ENCODE measurements at regions not wholly inside any gene's neighbourhood (a gene's known extent, or its start where the extent isn't known, plus 50 kb on each side); places are given as distances from the start of the nearest gene placed in this dataset.

DNA sequence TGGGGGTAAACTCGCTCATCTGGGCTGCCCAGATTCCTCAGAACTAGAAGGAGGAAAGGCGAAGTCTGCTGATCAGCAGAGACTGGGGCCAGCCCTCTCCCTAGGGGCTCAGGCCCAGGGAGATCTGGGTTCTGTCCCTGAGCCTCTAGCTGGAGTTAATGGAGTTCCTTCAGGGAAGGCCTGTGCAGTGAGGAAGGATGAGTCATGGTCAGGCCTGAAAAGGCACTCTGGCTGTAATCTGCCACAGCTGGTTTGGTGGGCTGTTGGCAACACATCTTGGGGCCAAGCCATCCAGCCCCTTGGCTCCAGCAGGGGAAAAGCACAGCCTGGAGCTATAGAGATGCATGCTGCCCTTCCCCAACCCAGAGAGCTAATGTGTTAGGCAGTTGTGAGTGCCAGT is 459.6 kb downstream of the PRELID2 start:
- no peak for DNase-seq (ENCODE audit: low read depth, low spot score)
- TF ChIP-seq, protein P1, sequence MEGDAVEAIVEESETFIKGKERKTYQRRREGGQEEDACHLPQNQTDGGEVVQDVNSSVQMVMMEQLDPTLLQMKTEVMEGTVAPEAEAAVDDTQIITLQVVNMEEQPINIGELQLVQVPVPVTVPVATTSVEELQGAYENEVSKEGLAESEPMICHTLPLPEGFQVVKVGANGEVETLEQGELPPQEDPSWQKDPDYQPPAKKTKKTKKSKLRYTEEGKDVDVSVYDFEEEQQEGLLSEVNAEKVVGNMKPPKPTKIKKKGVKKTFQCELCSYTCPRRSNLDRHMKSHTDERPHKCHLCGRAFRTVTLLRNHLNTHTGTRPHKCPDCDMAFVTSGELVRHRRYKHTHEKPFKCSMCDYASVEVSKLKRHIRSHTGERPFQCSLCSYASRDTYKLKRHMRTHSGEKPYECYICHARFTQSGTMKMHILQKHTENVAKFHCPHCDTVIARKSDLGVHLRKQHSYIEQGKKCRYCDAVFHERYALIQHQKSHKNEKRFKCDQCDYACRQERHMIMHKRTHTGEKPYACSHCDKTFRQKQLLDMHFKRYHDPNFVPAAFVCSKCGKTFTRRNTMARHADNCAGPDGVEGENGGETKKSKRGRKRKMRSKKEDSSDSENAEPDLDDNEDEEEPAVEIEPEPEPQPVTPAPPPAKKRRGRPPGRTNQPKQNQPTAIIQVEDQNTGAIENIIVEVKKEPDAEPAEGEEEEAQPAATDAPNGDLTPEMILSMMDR (IDR thresholded peaks at IDR 0.05; ENCODE audit: low read depth, low read length) = no peak
- ChIA-PET POLR2A (no interaction called here), CTCF (no interaction called here)
- Histone ChIP-seq H3K27ac (ENCODE audit: low read depth, low read length) (no peak overlapping the region), H3K9me3 (ENCODE audit: control insufficient read depth, insufficient read depth, low read length) (peaks cover 10% of the 10 kb centered on the region), H3K27me3 (ENCODE audit: control insufficient read depth, insufficient read depth, low read length) (no peaks in the 10 kb centered on the region), H3K4me3 (ENCODE audit: low read depth, low read length) (no peak overlapping the region)

DNA sequence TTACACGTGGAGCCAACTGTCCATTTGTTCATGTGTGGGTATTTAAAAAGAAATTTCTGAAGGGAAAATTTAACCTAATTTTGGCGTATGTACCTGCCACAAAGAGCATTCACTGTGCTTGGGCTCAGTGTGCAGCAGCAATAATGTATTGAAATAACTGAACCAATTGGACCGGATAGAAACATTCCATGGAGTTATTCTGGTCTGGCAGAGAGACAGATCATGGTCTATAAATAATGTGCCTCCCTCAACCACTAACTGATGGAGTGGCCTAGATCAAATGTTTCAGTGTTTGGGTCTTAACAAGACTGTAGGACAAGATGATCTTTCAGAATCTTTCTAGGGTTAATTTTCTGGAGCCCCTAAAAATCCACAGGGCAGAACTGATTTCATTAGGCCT is 469.7 kb downstream of the PRELID2 start:
- POLR2A ChIA-PET = no interaction called here
- Histone ChIP-seq H3K4me3 (ENCODE audit: low read depth, low read length) (no peak overlapping the region), H3K9me3 (ENCODE audit: control insufficient read depth, insufficient read depth, low read length) (no peaks in the 10 kb centered on the region), H3K27ac (ENCODE audit: low read depth, low read length) (no peak overlapping the region), H3K27me3 (ENCODE audit: control insufficient read depth, insufficient read depth, low read length) (no peaks in the 10 kb centered on the region)
- DNase-seq (ENCODE audit: low read depth, low spot score) = no peak
- CTCF ChIA-PET = interaction anchor here (3.5 kb wide), 1 partner anchor 19 kb away, joined by 17 read pairs; no protein-coding TSS in a partner anchor
- TF ChIP-seq, protein P1 (IDR thresholded peaks at IDR 0.05; ENCODE audit: low read depth, low read length) = no peak

DNA sequence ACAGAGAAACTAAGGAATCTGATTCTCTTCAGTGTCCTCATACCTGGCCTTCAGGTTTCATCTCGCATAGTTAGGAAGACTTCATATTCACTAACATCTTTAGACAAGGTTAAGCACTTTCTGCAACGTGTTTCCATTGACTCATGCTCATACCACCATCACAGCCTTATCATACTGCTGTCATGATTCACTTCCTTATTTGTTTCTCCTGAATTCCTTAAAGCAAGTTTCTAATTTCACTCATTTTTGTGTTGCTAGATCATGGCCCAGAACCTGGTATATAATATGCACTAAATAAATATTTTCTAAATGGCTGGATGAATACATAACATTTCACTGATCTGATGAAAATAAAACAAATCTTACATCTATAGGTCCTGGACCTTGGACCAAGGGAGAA is 472.9 kb downstream of the PRELID2 start:
- H3K4me3 ChIP-seq (ENCODE audit: low read depth, low read length) = no peak overlapping the region
- ChIA-PET POLR2A (no interaction called here), CTCF (interaction anchor here (1.5 kb wide), 2 partner anchors 15 to 464 kb away, joined by 4 to 6 read pairs; no protein-coding TSS in a partner anchor)
- TF ChIP-seq, protein P1 (IDR thresholded peaks at IDR 0.05; ENCODE audit: low read depth, low read length) = no peak
- no peaks in the 10 kb centered on the region for H3K27me3 ChIP-seq (ENCODE audit: control insufficient read depth, insufficient read depth, low read length)
- DNase-seq (ENCODE audit: low read depth, low spot score) = peak; percentile 65
- H3K9me3 ChIP-seq (ENCODE audit: control insufficient read depth, insufficient read depth, low read length) = peaks cover 5% of the 10 kb centered on the region
- H3K27ac ChIP-seq (ENCODE audit: low read depth, low read length) = peak overlapping the region; percentile 34

DNA sequence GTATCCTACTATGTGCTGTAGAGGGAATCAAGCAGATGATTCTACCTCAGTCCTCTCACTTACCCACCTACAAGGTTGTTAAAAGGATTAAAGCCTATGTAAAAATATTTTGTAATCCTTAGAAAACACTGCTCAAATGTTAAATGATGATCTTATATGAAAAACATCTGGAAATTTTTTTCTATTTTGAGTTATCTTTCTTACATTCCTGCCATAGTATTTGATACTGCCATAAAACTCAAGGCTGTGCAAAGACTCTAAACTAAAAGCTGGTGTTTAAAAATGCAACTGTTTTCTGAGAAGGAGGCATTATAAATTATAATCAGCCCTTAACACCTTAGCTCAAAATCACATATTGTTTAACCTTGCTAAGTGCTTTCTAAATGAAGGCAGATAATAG is 474.2 kb downstream of the PRELID2 start:
- Histone ChIP-seq H3K9me3 (ENCODE audit: control insufficient read depth, insufficient read depth, low read length) (peaks cover 5% of the 10 kb centered on the region), H3K4me3 (ENCODE audit: low read depth, low read length) (no peak overlapping the region), H3K27me3 (ENCODE audit: control insufficient read depth, insufficient read depth, low read length) (no peaks in the 10 kb centered on the region), H3K27ac (ENCODE audit: low read depth, low read length) (peak overlapping the region; percentile 34)
- TF ChIP-seq, protein P1 (IDR thresholded peaks at IDR 0.05; ENCODE audit: low read depth, low read length) = no peak
- no peak for DNase-seq (ENCODE audit: low read depth, low spot score)
- CTCF ChIA-PET = interaction anchor here (1.5 kb wide), 2 partner anchors 14 to 465 kb away, joined by 4 to 6 read pairs; no protein-coding TSS in a partner anchor
- POLR2A ChIA-PET = interaction anchor here (0.7 kb wide), 1 partner anchor 762 kb away, joined by 4 read pairs; no protein-coding TSS in a partner anchor

DNA sequence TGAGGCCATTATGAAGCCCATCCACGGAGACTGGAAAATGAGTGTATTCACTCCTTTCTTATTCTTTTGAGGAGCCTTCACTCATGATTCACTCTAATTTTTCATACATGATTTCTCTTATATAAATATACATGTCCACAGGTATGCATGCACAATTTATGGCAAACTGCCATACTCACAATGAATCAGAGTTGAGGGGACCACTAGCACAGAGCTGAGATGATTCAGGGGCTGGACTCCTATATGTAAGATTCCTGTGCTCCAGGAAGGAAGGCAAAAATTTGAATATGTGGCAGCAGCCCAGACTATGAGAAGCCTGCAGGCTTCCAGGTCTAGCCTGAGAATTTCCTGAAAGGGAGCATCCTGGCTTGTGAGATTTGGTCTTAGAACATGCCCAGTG is 484.6 kb downstream of the PRELID2 start:
- ChIA-PET POLR2A (no interaction called here), CTCF (no interaction called here)
- peak; percentile 18 for DNase-seq (ENCODE audit: low read depth, low spot score)
- H3K4me3 ChIP-seq (ENCODE audit: low read depth, low read length) = no peak overlapping the region
- TF ChIP-seq, protein P1 (IDR thresholded peaks at IDR 0.05; ENCODE audit: low read depth, low read length) = no peak
- no peaks in the 10 kb centered on the region for H3K27me3 ChIP-seq (ENCODE audit: control insufficient read depth, insufficient read depth, low read length)
- H3K27ac ChIP-seq (ENCODE audit: low read depth, low read length) = no peak overlapping the region
- no peaks in the 10 kb centered on the region for H3K9me3 ChIP-seq (ENCODE audit: control insufficient read depth, insufficient read depth, low read length)

Data from AG04450 (cell line).